ENCODE measurements at regions not wholly inside any gene's neighbourhood (a gene's known extent, or its start where the extent isn't known, plus 50 kb on each side); places are given as distances from the start of the nearest gene placed in this dataset.

GRCh38 chr20:60637801-60638200, 614.3 kb upstream of the CDH4 start:
- Histone ChIP-seq H3K27ac (ENCODE audit: low read length) (no peak overlapping the region), H3K9me2 (replicated peaks; ENCODE audit: insufficient read depth, low read length) (no peaks in the 10 kb centered on the region), H3K9me3 (replicated peaks; ENCODE audit: insufficient read depth, low read length) (no peaks in the 10 kb centered on the region), H3K36me3 (replicated peaks; ENCODE audit: insufficient read depth, low read length) (no peaks in the 10 kb centered on the region), H3K4me2 (ENCODE audit: low read depth, low read length) (no peak overlapping the region), H2AFZ (ENCODE audit: low read length) (no peak overlapping the region), H3K4me3 (ENCODE audit: low read length) (no peak overlapping the region), H4K20me1 (ENCODE audit: insufficient read depth, low read length) (no peaks in the 10 kb centered on the region), H3K79me2 (ENCODE audit: low read length) (no peaks in the 10 kb centered on the region), H3K4me1 (ENCODE audit: low read length) (no peaks in the 10 kb centered on the region), H3K9ac (ENCODE audit: low read length) (no peak overlapping the region), H3F3A (ENCODE audit: insufficient read depth, low read length) (no peaks in the 10 kb centered on the region), H3K27me3 (replicated peaks; ENCODE audit: insufficient read depth, low read length) (no peaks in the 10 kb centered on the region)
- no peak for DNase-seq
- TF ChIP-seq CTCF (IDR thresholded peaks at IDR 0.05; ENCODE audit: low read length): no peak

- Histone ChIP-seq H3K9me2 (replicated peaks; ENCODE audit: insufficient read depth, low read length) (no peaks in the 10 kb centered on the region), H2AFZ (ENCODE audit: low read length) (no peak overlapping the region), H3K4me3 (ENCODE audit: low read length) (no peak overlapping the region), H3K9ac (ENCODE audit: low read length) (no peak overlapping the region), H3K4me1 (ENCODE audit: low read length) (no peaks in the 10 kb centered on the region), H3K27ac (ENCODE audit: low read length) (no peak overlapping the region), H3K27me3 (replicated peaks; ENCODE audit: insufficient read depth, low read length) (no peaks in the 10 kb centered on the region), H3K4me2 (ENCODE audit: low read depth, low read length) (no peak overlapping the region), H3K9me3 (replicated peaks; ENCODE audit: insufficient read depth, low read length) (no peaks in the 10 kb centered on the region), H3F3A (ENCODE audit: insufficient read depth, low read length) (no peaks in the 10 kb centered on the region), H4K20me1 (ENCODE audit: insufficient read depth, low read length) (no peaks in the 10 kb centered on the region), H3K36me3 (replicated peaks; ENCODE audit: insufficient read depth, low read length) (no peaks in the 10 kb centered on the region), H3K79me2 (ENCODE audit: low read length) (no peaks in the 10 kb centered on the region)
- TF ChIP-seq EZH2 (optimal IDR thresholded peaks at IDR 0.05; ENCODE audit: low read depth, low read length) (no peak), CTCF (IDR thresholded peaks at IDR 0.05; ENCODE audit: low read length) (no peak), EZH2phosphoT487 (IDR thresholded peaks at IDR 0.05; ENCODE audit: low read length) (no peak)
- DNase-seq: no peak
These were observed 613.5 kb upstream of the CDH4 start for GRCh38 chr20:60638430-60639098.

GRCh38 chr20:60641879-60642447, 610.1 kb upstream of the CDH4 start:
- no peaks in the 10 kb centered on the region for H3K9me3 ChIP-seq (replicated peaks; ENCODE audit: insufficient read depth, low read length)
- no peaks in the 10 kb centered on the region for H3K4me1 ChIP-seq (ENCODE audit: low read length)
- no peaks in the 10 kb centered on the region for H3F3A ChIP-seq (ENCODE audit: insufficient read depth, low read length)
- no peak overlapping the region for H3K4me2 ChIP-seq (ENCODE audit: low read depth, low read length)
- no peaks in the 10 kb centered on the region for H3K9me2 ChIP-seq (replicated peaks; ENCODE audit: insufficient read depth, low read length)
- H3K4me3 ChIP-seq (ENCODE audit: low read length): no peak overlapping the region
- no peak overlapping the region for H3K27ac ChIP-seq (ENCODE audit: low read length)
- no peak overlapping the region for H2AFZ ChIP-seq (ENCODE audit: low read length)
- no peaks in the 10 kb centered on the region for H3K36me3 ChIP-seq (replicated peaks; ENCODE audit: insufficient read depth, low read length)
- no peak for DNase-seq
- no peaks in the 10 kb centered on the region for H4K20me1 ChIP-seq (ENCODE audit: insufficient read depth, low read length)
- no peaks in the 10 kb centered on the region for H3K27me3 ChIP-seq (replicated peaks; ENCODE audit: insufficient read depth, low read length)
- H3K79me2 ChIP-seq (ENCODE audit: low read length): no peaks in the 10 kb centered on the region
- TF ChIP-seq CTCF (IDR thresholded peaks at IDR 0.05; ENCODE audit: low read length) (no peak), EZH2phosphoT487 (IDR thresholded peaks at IDR 0.05; ENCODE audit: low read length) (no peak), EZH2 (optimal IDR thresholded peaks at IDR 0.05; ENCODE audit: low read depth, low read length) (no peak)
- no peak overlapping the region for H3K9ac ChIP-seq (ENCODE audit: low read length)
